ENCODE measurements at regions not wholly inside any gene's neighbourhood (a gene's known extent, or its start where the extent isn't known, plus 50 kb on each side); places are given as distances from the start of the nearest gene placed in this dataset.

- H3K36me3 ChIP-seq (ENCODE audit: control insufficient read depth, insufficient read depth, low read length), result no peaks in the 10 kb centered on the region
- H3K4me1 ChIP-seq (ENCODE audit: control insufficient read depth, insufficient read depth, low read length), result no peaks in the 10 kb centered on the region
- H3K27ac ChIP-seq (ENCODE audit: low read depth, low read length), result no peak overlapping the region
- H3K4me3 ChIP-seq (ENCODE audit: low read length), result no peak overlapping the region
- H3K27me3 ChIP-seq (ENCODE audit: control insufficient read depth, insufficient read depth, low read length), result no peaks in the 10 kb centered on the region
- no peak overlapping the region for H3K9ac ChIP-seq (ENCODE audit: low read length)
Observed at GRCh38 chr12:111055181-111055880, 135.0 kb upstream of the MYL2 start.

- Histone ChIP-seq H3K4me1 (ENCODE audit: control insufficient read depth, insufficient read depth, low read length) (no peaks in the 10 kb centered on the region), H3K27me3 (ENCODE audit: control insufficient read depth, insufficient read depth, low read length) (no peaks in the 10 kb centered on the region), H3K27ac (ENCODE audit: low read depth, low read length) (no peak overlapping the region), H3K36me3 (ENCODE audit: control insufficient read depth, insufficient read depth, low read length) (no peaks in the 10 kb centered on the region), H3K4me3 (ENCODE audit: low read length) (no peak overlapping the region), H3K9ac (ENCODE audit: low read length) (no peak overlapping the region)
Observed at GRCh38 chr12:111048991-111049390, 128.6 kb upstream of the MYL2 start.

GRCh38 chr12:111046896-111047295 lies 126.5 kb upstream of the MYL2 start:
- no peaks in the 10 kb centered on the region for H3K27me3 ChIP-seq (ENCODE audit: control insufficient read depth, insufficient read depth, low read length)
- no peak overlapping the region for H3K4me3 ChIP-seq (ENCODE audit: low read length)
- H3K9ac ChIP-seq (ENCODE audit: low read length), result no peak overlapping the region
- H3K36me3 ChIP-seq (ENCODE audit: control insufficient read depth, insufficient read depth, low read length), result no peaks in the 10 kb centered on the region
- H3K4me1 ChIP-seq (ENCODE audit: control insufficient read depth, insufficient read depth, low read length), result no peaks in the 10 kb centered on the region
- no peak overlapping the region for H3K27ac ChIP-seq (ENCODE audit: low read depth, low read length)

- Histone ChIP-seq H3K9ac (ENCODE audit: low read length) (no peak overlapping the region), H3K4me3 (ENCODE audit: low read length) (no peak overlapping the region), H3K4me1 (ENCODE audit: control insufficient read depth, insufficient read depth, low read length) (no peaks in the 10 kb centered on the region), H3K36me3 (ENCODE audit: control insufficient read depth, insufficient read depth, low read length) (no peaks in the 10 kb centered on the region), H3K27me3 (ENCODE audit: control insufficient read depth, insufficient read depth, low read length) (no peaks in the 10 kb centered on the region), H3K27ac (ENCODE audit: low read depth, low read length) (no peak overlapping the region)
Observed at GRCh38 chr12:111045941-111046340, 125.6 kb upstream of the MYL2 start.

- Histone ChIP-seq H3K27ac (ENCODE audit: low read depth, low read length) (no peak overlapping the region), H3K27me3 (ENCODE audit: control insufficient read depth, insufficient read depth, low read length) (peaks cover 4% of the 10 kb centered on the region), H3K36me3 (ENCODE audit: control insufficient read depth, insufficient read depth, low read length) (no peaks in the 10 kb centered on the region), H3K4me3 (ENCODE audit: low read length) (no peak overlapping the region), H3K9ac (ENCODE audit: low read length) (no peak overlapping the region), H3K4me1 (ENCODE audit: control insufficient read depth, insufficient read depth, low read length) (no peaks in the 10 kb centered on the region)
Observed at GRCh38 chr12:111041091-111041490, 120.7 kb upstream of the MYL2 start.

- Histone ChIP-seq H3K9ac (ENCODE audit: low read length) (no peak overlapping the region), H3K4me1 (ENCODE audit: control insufficient read depth, insufficient read depth, low read length) (no peaks in the 10 kb centered on the region), H3K27ac (ENCODE audit: low read depth, low read length) (no peak overlapping the region), H3K4me3 (ENCODE audit: low read length) (no peak overlapping the region), H3K36me3 (ENCODE audit: control insufficient read depth, insufficient read depth, low read length) (no peaks in the 10 kb centered on the region), H3K27me3 (ENCODE audit: control insufficient read depth, insufficient read depth, low read length) (peaks cover 6% of the 10 kb centered on the region)
Observed at GRCh38 chr12:111040690-111041089, 120.3 kb upstream of the MYL2 start.

GRCh38 chr12:111038941-111039340 lies 118.6 kb upstream of the MYL2 start:
- Histone ChIP-seq H3K36me3 (ENCODE audit: control insufficient read depth, insufficient read depth, low read length) (no peaks in the 10 kb centered on the region), H3K4me3 (ENCODE audit: low read length) (no peak overlapping the region), H3K27me3 (ENCODE audit: control insufficient read depth, insufficient read depth, low read length) (peaks cover 14% of the 10 kb centered on the region), H3K9ac (ENCODE audit: low read length) (no peak overlapping the region), H3K4me1 (ENCODE audit: control insufficient read depth, insufficient read depth, low read length) (no peaks in the 10 kb centered on the region), H3K27ac (ENCODE audit: low read depth, low read length) (no peak overlapping the region)

GRCh38 chr12:111038077-111038476 lies 117.7 kb upstream of the MYL2 start:
- no peaks in the 10 kb centered on the region for H3K36me3 ChIP-seq (ENCODE audit: control insufficient read depth, insufficient read depth, low read length)
- no peaks in the 10 kb centered on the region for H3K4me1 ChIP-seq (ENCODE audit: control insufficient read depth, insufficient read depth, low read length)
- H3K27me3 ChIP-seq (ENCODE audit: control insufficient read depth, insufficient read depth, low read length), result peaks cover 18% of the 10 kb centered on the region
- H3K4me3 ChIP-seq (ENCODE audit: low read length), result no peak overlapping the region
- no peak overlapping the region for H3K9ac ChIP-seq (ENCODE audit: low read length)
- H3K27ac ChIP-seq (ENCODE audit: low read depth, low read length), result no peak overlapping the region

GRCh38 chr12:111037047-111037446 lies 116.7 kb upstream of the MYL2 start:
- Histone ChIP-seq H3K27me3 (ENCODE audit: control insufficient read depth, insufficient read depth, low read length) (peaks cover 23% of the 10 kb centered on the region), H3K4me1 (ENCODE audit: control insufficient read depth, insufficient read depth, low read length) (no peaks in the 10 kb centered on the region), H3K27ac (ENCODE audit: low read depth, low read length) (no peak overlapping the region), H3K36me3 (ENCODE audit: control insufficient read depth, insufficient read depth, low read length) (no peaks in the 10 kb centered on the region), H3K9ac (ENCODE audit: low read length) (no peak overlapping the region), H3K4me3 (ENCODE audit: low read length) (no peak overlapping the region)

- Histone ChIP-seq H3K27ac (ENCODE audit: low read depth, low read length) (no peak overlapping the region), H3K4me3 (ENCODE audit: low read length) (no peak overlapping the region), H3K9ac (ENCODE audit: low read length) (no peak overlapping the region), H3K27me3 (ENCODE audit: control insufficient read depth, insufficient read depth, low read length) (peaks cover 23% of the 10 kb centered on the region), H3K36me3 (ENCODE audit: control insufficient read depth, insufficient read depth, low read length) (no peaks in the 10 kb centered on the region), H3K4me1 (ENCODE audit: control insufficient read depth, insufficient read depth, low read length) (no peaks in the 10 kb centered on the region)
Observed at GRCh38 chr12:111035578-111036301, 115.4 kb upstream of the MYL2 start.

GRCh38 chr12:111034886-111035577 lies 114.7 kb upstream of the MYL2 start:
- H3K27me3 ChIP-seq (ENCODE audit: control insufficient read depth, insufficient read depth, low read length), result peaks cover 26% of the 10 kb centered on the region

GRCh38 chr12:111034083-111034885 lies 113.9 kb upstream of the MYL2 start, which contains the start of gene CUX2:
CUX2 (plus strand) TSS chr12:111034165.
- Histone ChIP-seq H3K36me3 (ENCODE audit: control insufficient read depth, insufficient read depth, low read length) (no peaks in the 10 kb centered on the region), H3K27ac (ENCODE audit: low read depth, low read length) (no peak within 1 kb of the TSS), H3K27me3 (ENCODE audit: control insufficient read depth, insufficient read depth, low read length) (peaks cover 31% of the 10 kb centered on the region), H3K4me1 (ENCODE audit: control insufficient read depth, insufficient read depth, low read length) (no peaks in the 10 kb centered on the region), H3K4me3 (ENCODE audit: low read length) (no peak within 1 kb of the TSS), H3K9ac (ENCODE audit: low read length) (no peak within 1 kb of the TSS)

More at GRCh38 chr12:111034886-111035577, 114.7 kb upstream of the MYL2 start:
- H3K27ac ChIP-seq (ENCODE audit: low read depth, low read length), result no peak overlapping the region
- no peak overlapping the region for H3K9ac ChIP-seq (ENCODE audit: low read length)
- no peaks in the 10 kb centered on the region for H3K36me3 ChIP-seq (ENCODE audit: control insufficient read depth, insufficient read depth, low read length)
- no peaks in the 10 kb centered on the region for H3K4me1 ChIP-seq (ENCODE audit: control insufficient read depth, insufficient read depth, low read length)
- no peak overlapping the region for H3K4me3 ChIP-seq (ENCODE audit: low read length)

Measured in rectal smooth muscle tissue (tissue), 1 donor.